ENCODE measurements at regions not wholly inside any gene's neighbourhood (a gene's known extent, or its start where the extent isn't known, plus 50 kb on each side); places are given as distances from the start of the nearest gene placed in this dataset.

DNA sequence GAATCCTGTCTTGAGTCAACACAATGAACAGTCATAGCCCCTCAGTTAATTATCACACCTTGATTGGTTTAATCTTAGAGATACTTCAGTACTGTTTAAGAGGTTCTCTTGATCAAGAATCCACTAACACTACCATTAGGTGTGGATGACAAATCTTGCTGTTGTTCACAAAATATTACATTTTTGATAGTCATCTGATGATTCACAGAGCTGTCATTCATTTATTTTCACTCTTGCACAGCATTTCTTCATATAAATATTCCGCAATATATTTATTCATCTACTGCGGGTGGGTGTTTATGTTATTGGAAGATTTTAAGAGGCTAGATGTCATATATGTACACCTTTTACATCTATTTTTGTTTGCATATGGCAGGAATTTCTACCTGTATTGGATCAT is 1138.1 kb upstream of the PRKX start:
- DNase-seq = no peak

- DNase-seq = no peak
Observed at GRCh38 chrX:4850312-4850711, 1136.9 kb upstream of the PRKX start.

- no peak for DNase-seq
Observed at GRCh38 chrX:4844376-4844775, 1130.9 kb upstream of the PRKX start.

- no peak for DNase-seq
Observed at GRCh38 chrX:4841216-4841745, 1127.8 kb upstream of the PRKX start.

DNA sequence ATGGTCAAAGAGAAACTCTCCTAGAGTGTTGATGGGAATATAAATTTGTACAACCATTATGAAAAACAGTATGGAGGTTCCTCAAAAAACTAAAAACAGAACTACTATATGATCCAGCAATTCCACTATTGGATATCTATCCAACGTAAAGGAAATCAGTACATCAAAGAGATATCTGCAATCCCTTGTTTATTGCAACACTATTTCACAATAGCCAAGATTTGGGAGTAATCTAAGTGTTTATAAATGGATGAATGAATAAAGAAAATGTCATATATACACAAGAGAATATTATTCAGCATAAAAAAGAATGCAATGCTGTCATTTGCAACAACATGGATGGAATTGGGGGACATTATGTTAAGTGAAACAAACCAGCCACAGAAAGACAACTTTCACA is 1118.1 kb upstream of the PRKX start:
- no peak for DNase-seq

DNA sequence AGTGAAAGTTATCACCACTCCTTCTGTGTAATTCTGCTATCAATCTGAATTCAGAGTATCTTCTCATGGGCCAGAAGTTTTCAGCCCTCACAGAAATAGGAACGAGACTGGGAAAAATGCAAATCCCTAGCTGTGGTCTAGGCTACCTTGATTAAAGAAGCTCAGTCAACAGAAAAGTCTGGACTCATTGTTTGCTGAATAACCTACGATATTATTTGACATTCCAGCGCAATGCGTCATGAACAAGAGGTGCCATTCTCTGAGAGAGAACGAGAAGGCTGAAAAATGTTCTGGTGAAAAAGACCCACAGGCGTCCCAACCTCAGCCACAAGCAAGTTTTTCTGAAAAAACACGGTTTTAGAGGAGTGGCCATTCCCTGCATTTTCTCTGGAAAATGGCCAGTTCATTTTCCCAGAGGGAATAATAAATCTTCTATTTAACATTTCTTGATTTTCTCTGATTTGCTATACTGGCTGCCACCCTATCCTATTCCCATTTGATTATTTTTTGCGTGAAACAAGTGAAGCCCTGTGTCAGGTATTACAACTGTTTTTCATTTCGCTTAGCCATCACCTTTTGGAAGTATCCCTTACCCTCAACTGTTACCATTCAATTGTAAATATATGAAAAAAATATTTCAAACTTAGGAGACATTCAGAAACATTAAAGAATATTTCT is 1117.6 kb upstream of the PRKX start:
- DNase-seq = no peak

DNA sequence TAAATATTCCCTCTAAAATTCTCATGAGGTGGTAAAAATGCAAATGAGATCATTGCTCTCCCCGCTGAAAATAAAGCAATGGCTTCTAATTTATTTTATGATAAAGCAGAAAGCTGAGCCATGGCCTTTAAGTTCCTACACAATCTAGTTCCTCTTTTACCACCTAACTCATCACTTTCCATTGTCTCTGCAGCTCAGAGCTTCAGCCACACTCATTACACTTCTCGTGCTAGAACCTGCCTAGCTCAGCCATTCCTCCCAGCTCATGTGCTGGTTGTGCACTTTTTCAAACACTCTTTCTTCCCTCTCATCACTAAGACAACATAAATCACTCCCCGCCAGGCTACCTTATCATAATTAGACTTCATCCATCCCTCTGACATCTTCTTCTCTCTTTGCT is 1112.1 kb upstream of the PRKX start:
- DNase-seq = no peak

DNA sequence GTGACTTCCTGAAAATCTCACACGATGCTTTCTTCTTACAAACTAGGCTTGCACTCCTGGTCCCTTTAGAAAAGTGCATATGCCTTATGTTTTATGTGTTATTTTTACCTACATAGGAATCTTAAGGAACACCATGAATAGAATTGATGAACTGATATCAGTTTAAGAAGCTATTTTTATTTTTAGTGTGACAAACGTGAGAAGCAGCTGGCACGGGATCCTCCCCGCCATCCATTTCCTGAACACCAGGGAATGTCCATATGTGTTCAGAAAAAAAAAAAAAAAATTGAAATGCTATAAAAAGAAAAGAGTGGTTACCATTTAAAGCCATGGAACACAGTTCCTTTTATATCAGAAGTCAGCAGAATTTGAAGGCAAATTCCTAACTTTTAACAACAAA is 1096.1 kb upstream of the PRKX start:
- DNase-seq = no peak

DNA sequence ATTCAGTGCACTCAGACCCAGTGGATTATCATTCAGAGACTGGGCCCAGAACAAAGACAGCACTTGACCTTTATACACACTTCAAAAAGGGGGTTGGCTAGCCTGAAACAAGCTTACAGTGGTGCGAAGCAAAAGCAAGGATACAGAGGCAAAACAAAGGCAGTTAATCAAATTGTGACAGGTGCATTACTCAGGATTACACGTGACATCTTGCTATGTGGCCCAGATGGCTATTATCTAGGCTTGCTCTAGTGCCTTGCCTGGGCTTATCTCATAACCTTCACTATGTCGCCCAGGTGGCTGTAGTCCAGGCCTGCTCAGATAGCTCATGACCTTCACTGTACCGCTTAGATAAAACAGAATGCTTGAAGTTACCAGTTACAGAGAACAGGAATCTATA is 1092.1 kb upstream of the PRKX start:
- no peak for DNase-seq

DNA sequence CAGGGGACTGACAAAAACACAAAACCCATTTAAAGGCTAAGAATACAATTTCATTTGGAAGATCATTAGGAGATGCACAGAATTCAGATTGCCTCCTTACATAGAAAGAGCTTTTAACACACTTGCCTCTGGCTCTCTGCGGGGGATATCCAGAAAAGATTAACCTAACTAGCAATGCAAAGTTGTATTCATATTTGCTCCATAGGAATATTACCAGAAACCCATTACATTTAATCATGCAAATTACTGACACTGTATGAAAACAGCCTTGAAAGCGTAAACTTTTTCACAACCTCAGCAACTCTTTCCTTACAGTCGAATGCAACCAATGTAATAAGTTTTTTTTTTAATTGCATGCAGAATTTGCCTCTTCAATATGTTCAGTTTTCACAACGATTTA is 1087.3 kb upstream of the PRKX start:
- DNase-seq = no peak

DNA sequence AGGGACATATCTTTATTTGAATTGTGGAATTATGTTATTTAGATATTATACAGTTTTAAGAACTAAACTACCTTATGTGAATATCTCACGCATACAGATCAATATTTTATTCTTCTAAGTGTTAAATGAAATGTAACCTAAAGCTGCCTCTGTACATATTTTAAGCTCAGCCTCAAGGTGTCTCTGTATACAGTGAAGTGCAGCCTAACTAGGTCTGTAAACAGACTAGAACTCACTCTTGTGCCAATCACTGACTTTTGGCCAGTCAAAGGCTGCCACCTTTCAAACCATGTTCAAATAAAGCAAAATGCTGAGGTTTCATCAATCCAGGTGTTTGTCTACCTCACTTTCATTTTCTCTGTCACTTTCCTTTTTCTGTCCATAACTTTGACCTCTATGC is 1074.5 kb upstream of the PRKX start:
- no peak for DNase-seq

DNA sequence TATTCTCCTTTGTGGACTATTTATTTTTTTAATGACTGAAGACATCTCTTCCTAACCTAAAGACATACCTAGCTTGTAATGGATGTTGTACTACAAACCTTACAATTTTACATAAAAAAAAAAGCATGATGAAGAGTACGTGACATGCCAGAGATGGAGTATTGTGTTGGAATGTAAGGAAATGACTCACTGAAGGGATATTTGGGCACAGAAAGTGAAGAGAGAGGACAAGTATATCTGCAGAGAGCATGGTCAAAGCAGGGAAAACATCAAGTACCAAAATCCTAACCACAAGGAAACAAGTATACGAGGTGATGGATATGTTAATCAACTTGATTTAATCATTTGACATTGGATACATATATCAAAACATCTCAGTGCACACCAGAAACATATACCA is 1051.4 kb upstream of the PRKX start:
- no peak for DNase-seq

DNA sequence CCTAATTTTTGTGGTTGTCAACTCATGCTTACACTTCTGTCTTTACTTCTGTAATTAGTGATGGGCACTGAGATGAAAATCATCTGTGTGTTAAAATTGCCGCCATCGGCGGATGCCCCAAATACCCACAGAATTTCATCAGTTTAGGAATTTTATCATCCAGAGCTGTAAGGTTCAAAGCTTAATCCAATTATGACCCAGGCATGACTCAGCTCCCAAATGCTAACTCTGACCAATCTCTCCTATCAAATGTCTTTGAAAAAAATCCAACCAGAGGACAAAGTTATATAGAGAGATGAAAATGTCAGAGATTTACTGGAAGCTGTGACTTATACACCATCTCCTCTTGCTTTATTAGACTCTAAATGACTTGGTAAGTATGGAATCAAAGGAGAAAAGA is 1048.7 kb upstream of the PRKX start:
- no peak for DNase-seq

DNA sequence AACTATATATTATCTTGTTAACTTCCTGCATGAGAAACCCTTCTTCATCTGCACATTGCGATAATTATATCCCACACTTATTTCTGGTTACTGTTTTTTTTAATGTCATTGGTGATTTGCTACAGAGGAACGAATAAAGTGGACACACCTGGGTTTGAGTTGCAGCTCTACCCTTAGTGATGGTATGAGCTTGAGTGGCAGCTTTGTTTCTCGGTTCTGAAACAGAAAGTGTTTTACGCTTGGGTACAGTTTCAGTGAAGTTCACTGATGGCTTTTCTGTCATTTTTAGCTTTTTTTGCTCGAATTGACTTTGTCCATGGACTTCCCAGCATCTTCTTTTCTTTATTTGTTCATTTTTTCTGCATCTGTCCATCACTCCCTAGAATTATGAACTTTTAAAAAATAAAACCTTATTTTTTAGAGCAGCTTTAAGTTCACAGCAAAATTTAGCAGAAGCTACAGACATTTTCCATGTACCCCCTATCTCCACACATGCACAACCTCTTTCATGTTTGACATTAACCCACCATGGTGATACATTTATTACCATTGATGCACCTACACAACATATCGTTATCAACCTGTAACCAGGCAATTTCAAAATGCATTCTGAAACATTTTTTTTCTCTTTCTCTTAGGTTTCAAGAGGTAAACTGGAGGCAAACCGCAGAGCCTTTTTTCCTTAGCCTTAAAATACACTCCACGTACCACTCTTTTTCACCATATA is 1041.6 kb upstream of the PRKX start:
- no peak for DNase-seq

- no peak for DNase-seq
Observed at GRCh38 chrX:4741024-4741423, 1027.6 kb upstream of the PRKX start.

DNA sequence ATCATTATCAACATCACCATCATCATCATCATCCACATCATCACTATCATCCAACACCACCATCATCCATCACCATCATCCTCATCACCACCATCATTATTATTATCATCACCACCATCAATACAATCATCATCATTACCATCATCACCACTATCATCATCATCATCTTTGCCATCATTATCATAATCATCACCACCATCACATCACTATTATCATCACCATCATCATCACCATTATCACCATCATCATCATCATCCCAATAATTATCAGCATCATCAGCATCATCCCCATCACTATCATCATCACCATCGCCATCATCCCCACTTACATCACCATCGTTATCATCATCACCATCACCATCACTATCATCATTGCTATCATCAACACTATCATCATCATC is 1021.9 kb upstream of the PRKX start:
- no peak for DNase-seq

DNA sequence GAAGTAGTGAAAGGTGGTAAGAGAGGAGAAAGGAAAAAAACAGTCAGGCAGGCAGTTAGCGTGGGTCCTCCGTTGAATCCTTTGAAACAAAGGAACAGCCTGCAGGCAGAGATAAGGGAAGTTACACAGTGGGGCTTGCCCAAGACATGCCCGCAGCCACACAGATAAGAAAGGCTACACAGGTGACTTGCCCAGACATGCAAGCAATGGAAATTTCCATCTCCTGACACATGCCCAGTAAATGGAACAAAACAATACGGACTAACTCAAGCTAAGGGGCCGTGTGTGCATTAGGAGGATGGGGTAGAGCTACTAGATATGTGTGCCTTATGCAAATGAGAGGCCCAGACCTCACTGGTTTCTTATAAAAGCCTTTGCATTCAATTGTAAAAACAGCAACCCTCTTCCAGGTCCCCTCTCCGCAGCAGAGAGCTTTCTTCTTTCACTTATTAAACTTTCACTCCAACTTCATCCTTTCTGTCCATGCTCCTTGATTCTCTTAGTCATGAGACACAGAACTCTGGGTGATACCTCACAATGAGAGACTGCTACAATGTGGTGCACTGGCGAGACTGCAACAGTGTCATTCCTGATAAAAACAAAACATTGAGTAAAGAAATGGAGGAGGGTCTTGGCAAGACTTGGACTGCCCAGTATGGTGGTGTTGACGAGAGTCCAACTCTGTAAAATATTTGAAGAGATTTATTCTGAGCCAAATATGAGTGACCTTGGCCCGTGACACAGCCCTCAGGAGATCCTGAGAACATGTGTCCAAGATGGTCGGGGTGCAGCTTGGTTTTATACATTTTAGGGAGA is 997.4 kb upstream of the PRKX start:
- no peak for DNase-seq

- no peak for DNase-seq
Observed at GRCh38 chrX:4708970-4709760, 995.7 kb upstream of the PRKX start.

DNA sequence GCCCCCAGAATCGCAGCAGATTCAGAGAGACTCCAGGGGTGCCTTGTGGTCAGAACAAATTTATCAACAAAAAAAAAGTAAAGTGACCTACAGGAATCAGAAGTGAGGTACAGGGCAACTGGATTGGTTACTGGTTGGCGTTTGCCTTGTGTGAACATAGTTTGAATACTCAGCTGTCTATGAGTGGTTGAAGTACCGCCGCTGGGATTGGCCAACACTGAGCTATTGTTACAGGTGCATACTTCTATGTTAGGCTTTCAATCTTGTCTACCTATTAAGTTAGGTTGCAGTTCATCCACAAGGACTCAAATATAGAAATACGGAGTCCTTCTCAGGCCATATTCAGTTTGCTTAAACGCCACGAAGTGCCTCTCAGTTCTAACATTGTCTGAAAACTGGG is 993.5 kb upstream of the PRKX start:
- no peak for DNase-seq

GRCh38 chrX:4690521-4690920 is 977.1 kb upstream of the PRKX start:
- DNase-seq = no peak

GRCh38 chrX:4682636-4683035 is 969.2 kb upstream of the PRKX start:
- DNase-seq = no peak

DNA sequence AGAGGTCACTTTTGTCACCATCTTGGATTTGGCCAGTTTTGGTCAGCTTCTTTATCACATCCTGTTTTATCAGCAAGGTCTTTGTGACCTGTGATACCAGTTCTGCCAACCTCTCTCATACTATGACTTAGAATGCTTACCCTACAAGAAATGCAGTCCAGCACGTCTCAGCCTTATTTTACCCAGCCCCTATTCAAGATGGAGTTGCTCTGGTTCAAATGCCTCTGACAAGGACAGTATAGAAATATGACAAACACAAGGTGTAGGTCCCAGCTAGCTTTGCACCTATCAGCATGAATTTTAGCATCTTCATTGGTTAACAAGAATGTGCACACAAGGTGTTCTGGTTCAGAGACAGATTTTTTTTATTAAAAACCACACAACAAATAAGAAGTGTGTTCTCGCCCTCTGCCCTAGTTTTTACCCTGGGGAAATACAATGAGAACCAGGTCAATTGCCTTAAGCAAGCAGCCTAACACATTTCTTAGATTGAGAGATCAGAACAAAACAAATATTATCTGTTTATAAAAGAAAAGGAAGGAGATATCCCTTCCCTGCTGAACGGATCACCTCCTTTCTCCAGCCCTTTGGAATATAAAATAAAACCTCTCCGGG is 962.3 kb upstream of the PRKX start:
- DNase-seq = no peak

Measured in tongue (tissue), 1 donor.